ENCODE measurements at regions not wholly inside any gene's neighbourhood (a gene's known extent, or its start where the extent isn't known, plus 50 kb on each side); places are given as distances from the start of the nearest gene placed in this dataset.

DNA sequence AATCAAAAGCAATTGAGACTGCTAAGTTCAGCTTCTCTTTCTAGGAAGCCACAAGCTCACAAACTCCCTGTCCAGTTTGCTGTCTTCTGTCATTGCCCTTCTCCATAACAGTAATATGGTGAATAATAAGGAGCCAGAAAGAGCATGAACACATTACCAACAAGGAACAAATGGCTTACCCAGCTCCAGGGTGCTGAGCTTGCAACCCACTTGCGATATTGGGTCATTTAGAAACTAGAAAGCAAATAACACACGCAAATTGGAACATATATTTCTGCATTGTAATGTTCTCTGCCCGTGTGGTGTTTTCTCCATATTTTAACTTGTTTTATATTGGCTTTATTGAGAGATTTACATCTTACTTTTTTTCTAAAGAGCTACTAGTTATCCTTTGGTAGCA lies 325.3 kb downstream of the GBE1 start:
- TF ChIP-seq, protein P1, sequence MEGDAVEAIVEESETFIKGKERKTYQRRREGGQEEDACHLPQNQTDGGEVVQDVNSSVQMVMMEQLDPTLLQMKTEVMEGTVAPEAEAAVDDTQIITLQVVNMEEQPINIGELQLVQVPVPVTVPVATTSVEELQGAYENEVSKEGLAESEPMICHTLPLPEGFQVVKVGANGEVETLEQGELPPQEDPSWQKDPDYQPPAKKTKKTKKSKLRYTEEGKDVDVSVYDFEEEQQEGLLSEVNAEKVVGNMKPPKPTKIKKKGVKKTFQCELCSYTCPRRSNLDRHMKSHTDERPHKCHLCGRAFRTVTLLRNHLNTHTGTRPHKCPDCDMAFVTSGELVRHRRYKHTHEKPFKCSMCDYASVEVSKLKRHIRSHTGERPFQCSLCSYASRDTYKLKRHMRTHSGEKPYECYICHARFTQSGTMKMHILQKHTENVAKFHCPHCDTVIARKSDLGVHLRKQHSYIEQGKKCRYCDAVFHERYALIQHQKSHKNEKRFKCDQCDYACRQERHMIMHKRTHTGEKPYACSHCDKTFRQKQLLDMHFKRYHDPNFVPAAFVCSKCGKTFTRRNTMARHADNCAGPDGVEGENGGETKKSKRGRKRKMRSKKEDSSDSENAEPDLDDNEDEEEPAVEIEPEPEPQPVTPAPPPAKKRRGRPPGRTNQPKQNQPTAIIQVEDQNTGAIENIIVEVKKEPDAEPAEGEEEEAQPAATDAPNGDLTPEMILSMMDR (IDR thresholded peaks at IDR 0.05): no peak
- no peak for TF ChIP-seq POLR2A (IDR thresholded peaks at IDR 0.05)
- no peak for TF ChIP-seq EP300 (IDR thresholded peaks at IDR 0.05; ENCODE audit: low read depth)
